ENCODE measurements at regions not wholly inside any gene's neighbourhood (a gene's known extent, or its start where the extent isn't known, plus 50 kb on each side); places are given as distances from the start of the nearest gene placed in this dataset.

DNA sequence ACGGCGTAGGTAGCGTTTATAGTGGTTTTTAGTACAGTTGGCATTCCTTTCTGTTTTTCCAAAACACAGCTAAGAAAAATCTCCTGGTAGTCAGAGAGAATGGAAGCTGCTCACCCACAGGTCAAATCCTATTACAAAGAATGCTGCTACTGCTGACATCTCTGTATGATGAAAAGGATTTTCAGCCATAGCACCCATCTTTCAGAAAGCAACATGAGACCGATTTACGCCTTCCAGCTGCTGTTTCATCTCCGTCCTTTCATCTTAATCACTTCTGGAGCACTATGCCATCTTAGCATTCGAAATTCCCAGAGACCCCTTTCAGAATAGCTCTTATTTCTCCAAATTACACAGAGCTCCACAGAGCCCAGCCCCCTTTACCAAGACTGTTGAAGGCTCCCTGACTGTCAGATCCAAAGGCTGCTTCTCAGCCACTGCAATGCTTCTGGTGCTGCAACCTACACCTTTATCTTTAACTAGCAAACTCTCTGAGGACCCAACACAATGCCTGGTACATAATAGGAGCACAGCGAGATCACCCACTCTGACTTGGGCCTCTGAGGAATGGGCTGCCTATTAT, 211.8 kb downstream of the NEDD1 start:
- no peak for TF ChIP-seq EZH2phosphoT487 (IDR thresholded peaks at IDR 0.05; ENCODE audit: borderline replicate concordance, low read length)
- TF ChIP-seq, protein P1, sequence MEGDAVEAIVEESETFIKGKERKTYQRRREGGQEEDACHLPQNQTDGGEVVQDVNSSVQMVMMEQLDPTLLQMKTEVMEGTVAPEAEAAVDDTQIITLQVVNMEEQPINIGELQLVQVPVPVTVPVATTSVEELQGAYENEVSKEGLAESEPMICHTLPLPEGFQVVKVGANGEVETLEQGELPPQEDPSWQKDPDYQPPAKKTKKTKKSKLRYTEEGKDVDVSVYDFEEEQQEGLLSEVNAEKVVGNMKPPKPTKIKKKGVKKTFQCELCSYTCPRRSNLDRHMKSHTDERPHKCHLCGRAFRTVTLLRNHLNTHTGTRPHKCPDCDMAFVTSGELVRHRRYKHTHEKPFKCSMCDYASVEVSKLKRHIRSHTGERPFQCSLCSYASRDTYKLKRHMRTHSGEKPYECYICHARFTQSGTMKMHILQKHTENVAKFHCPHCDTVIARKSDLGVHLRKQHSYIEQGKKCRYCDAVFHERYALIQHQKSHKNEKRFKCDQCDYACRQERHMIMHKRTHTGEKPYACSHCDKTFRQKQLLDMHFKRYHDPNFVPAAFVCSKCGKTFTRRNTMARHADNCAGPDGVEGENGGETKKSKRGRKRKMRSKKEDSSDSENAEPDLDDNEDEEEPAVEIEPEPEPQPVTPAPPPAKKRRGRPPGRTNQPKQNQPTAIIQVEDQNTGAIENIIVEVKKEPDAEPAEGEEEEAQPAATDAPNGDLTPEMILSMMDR (IDR thresholded peaks at IDR 0.05; ENCODE audit: low read depth, low read length, poor library complexity, severe bottlenecking): no peak
- Histone ChIP-seq H3K27me3 (ENCODE audit: control insufficient read depth, low read length) (no peaks in the 10 kb centered on the region), H3K27ac (ENCODE audit: low read depth, low read length) (no peak overlapping the region), H3K9me3 (ENCODE audit: control insufficient read depth, insufficient read depth, low read length) (no peaks in the 10 kb centered on the region), H3K36me3 (ENCODE audit: control insufficient read depth, low read length) (no peaks in the 10 kb centered on the region), H3K4me3 (ENCODE audit: low read length) (no peak overlapping the region), H3F3A (ENCODE audit: control insufficient read depth, insufficient read depth) (no peaks in the 10 kb centered on the region), H3K4me1 (ENCODE audit: control insufficient read depth, low read length) (no peaks in the 10 kb centered on the region), H3K4me2 (ENCODE audit: low read length) (no peak overlapping the region), H4K20me1 (ENCODE audit: control insufficient read depth, insufficient read depth, low read depth, low read length) (no peaks in the 10 kb centered on the region), H3K79me2 (ENCODE audit: control insufficient read depth, low read length) (no peaks in the 10 kb centered on the region), H3K9me2 (replicated peaks; ENCODE audit: control insufficient read depth, low read length) (no peaks in the 10 kb centered on the region)

DNA sequence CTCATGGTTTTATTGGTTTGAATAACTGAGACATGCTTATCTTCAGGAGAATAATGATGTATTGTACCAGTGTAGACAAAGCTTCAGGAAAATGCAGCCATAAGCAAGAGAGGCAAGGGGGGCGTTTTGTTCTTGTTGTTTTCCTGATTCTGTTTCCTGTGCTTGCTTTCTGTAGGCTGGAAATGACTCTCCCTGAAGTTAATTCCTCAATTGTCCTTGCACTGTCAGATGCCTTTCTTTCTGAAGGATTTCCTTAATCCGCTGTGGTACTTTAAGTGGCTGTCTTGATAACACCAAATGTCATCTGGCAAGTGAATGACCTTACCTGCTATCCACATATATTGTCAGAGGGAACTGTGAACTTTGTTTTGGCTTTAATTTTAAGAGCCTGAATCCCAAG, 220.0 kb downstream of the NEDD1 start:
- no peaks in the 10 kb centered on the region for H3K9me3 ChIP-seq (ENCODE audit: control insufficient read depth, insufficient read depth, low read length)
- H3K9me2 ChIP-seq (replicated peaks; ENCODE audit: control insufficient read depth, low read length): no peaks in the 10 kb centered on the region
- no peaks in the 10 kb centered on the region for H3F3A ChIP-seq (ENCODE audit: control insufficient read depth, insufficient read depth)
- no peak overlapping the region for H3K27ac ChIP-seq (ENCODE audit: low read depth, low read length)
- no peaks in the 10 kb centered on the region for H3K4me1 ChIP-seq (ENCODE audit: control insufficient read depth, low read length)
- TF ChIP-seq, protein P1 (IDR thresholded peaks at IDR 0.05; ENCODE audit: low read depth, low read length, poor library complexity, severe bottlenecking): no peak
- no peaks in the 10 kb centered on the region for H3K36me3 ChIP-seq (ENCODE audit: control insufficient read depth, low read length)
- no peaks in the 10 kb centered on the region for H3K79me2 ChIP-seq (ENCODE audit: control insufficient read depth, low read length)
- no peaks in the 10 kb centered on the region for H4K20me1 ChIP-seq (ENCODE audit: control insufficient read depth, insufficient read depth, low read depth, low read length)
- no peak overlapping the region for H3K4me2 ChIP-seq (ENCODE audit: low read length)
- H3K27me3 ChIP-seq (ENCODE audit: control insufficient read depth, low read length): no peaks in the 10 kb centered on the region
- no peak overlapping the region for H3K4me3 ChIP-seq (ENCODE audit: low read length)

DNA sequence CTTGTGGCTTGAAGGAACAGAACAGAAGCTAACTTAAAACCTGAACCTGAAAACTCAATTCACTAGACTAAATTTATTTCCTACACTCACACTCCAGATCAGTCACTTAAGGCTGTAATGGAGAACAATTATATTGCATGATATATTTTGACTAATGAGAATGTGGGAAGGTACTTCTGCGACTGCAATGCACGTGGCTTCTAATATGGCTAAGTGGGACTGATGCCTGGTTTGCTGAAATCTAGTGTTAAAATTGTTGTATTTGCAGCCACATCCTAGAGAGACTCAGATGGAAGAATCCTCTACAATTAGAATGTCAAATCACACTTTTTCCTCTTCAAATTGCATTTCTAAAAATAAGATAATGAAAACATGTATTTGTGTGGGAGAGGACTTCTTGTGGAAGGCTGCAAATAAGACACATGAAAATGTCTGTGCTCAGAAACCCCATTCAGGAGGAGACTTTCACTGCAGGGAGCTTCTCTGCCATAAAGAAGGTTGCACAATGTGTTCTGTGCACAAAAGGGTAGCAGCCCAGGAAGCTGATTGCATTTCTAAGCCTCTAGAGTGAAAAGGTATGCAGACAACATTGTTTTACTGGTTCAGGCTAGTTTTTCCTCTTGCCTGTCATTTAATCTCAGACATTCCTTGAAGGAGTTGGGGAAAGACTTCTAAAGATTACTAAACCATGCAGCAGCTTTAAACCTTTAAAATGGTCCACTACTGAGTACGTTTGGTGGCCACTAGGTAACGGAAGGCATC, 224.3 kb downstream of the NEDD1 start:
- H3K9me3 ChIP-seq (ENCODE audit: control insufficient read depth, insufficient read depth, low read length): no peaks in the 10 kb centered on the region
- TF ChIP-seq, protein P1 (IDR thresholded peaks at IDR 0.05; ENCODE audit: low read depth, low read length, poor library complexity, severe bottlenecking): no peak
- TF ChIP-seq EZH2phosphoT487 (IDR thresholded peaks at IDR 0.05; ENCODE audit: borderline replicate concordance, low read length): no peak
- no peak overlapping the region for H3K4me2 ChIP-seq (ENCODE audit: low read length)
- H3F3A ChIP-seq (ENCODE audit: control insufficient read depth, insufficient read depth): no peaks in the 10 kb centered on the region
- H4K20me1 ChIP-seq (ENCODE audit: control insufficient read depth, insufficient read depth, low read depth, low read length): no peaks in the 10 kb centered on the region
- H3K27ac ChIP-seq (ENCODE audit: low read depth, low read length): no peak overlapping the region
- H3K4me3 ChIP-seq (ENCODE audit: low read length): no peak overlapping the region
- H3K36me3 ChIP-seq (ENCODE audit: control insufficient read depth, low read length): no peaks in the 10 kb centered on the region
- H3K4me1 ChIP-seq (ENCODE audit: control insufficient read depth, low read length): no peaks in the 10 kb centered on the region
- H3K79me2 ChIP-seq (ENCODE audit: control insufficient read depth, low read length): no peaks in the 10 kb centered on the region
- no peaks in the 10 kb centered on the region for H3K9me2 ChIP-seq (replicated peaks; ENCODE audit: control insufficient read depth, low read length)
- H3K27me3 ChIP-seq (ENCODE audit: control insufficient read depth, low read length): no peaks in the 10 kb centered on the region

All from DOHH2 (cell line).